ENCODE measurements at regions not wholly inside any gene's neighbourhood (a gene's known extent, or its start where the extent isn't known, plus 50 kb on each side); places are given as distances from the start of the nearest gene placed in this dataset.

- Histone ChIP-seq H3K9ac (ENCODE audit: low read length in 3 of 3) (no peak overlapping the region), H3K36me3 (ENCODE audit: control insufficient read depth in 2 of 3, insufficient read depth in 3 of 3, low read length in 3 of 3) (no peaks in the 10 kb centered on the region), H3K9me3 (ENCODE audit: control insufficient read depth in 2 of 3, insufficient read depth in 1 of 3, low read length in 3 of 3) (no peaks in the 10 kb centered on the region), H3K4me1 (ENCODE audit: control insufficient read depth in 2 of 3, insufficient read depth in 2 of 3, low read depth in 1 of 3, low read length in 3 of 3) (no peaks in the 10 kb centered on the region), H3K4me3 (ENCODE audit: low read length in 3 of 3) (no peak overlapping the region), H3K27ac (ENCODE audit: low read depth in 2 of 2, low read length in 2 of 2) (no peak overlapping the region), H3K27me3 (ENCODE audit: control insufficient read depth, insufficient read depth, low read length) (no peaks in the 10 kb centered on the region)
- no peak for DNase-seq
- no peak for TF ChIP-seq CTCF (IDR thresholded peaks at IDR 0.05; ENCODE audit: borderline replicate concordance, extremely low read depth, insufficient read depth)
- intact Hi-C loops (cut with DNase I) = no loop called here
- peak; percentile 52 for FAIRE-seq
Measured at GRCh38 chr4:29565256-29565655, 1154.9 kb upstream of the PCDH7 start.

GRCh38 chr4:29566371-29566770 lies 1153.8 kb upstream of the PCDH7 start:
- FAIRE-seq (no peak), DNase-seq (no peak)
- Histone ChIP-seq H3K4me1 (ENCODE audit: control insufficient read depth in 2 of 3, insufficient read depth in 2 of 3, low read depth in 1 of 3, low read length in 3 of 3) (no peaks in the 10 kb centered on the region), H3K9ac (ENCODE audit: low read length in 3 of 3) (no peak overlapping the region), H3K4me3 (ENCODE audit: low read length in 3 of 3) (no peak overlapping the region), H3K9me3 (ENCODE audit: control insufficient read depth in 2 of 3, insufficient read depth in 1 of 3, low read length in 3 of 3) (no peaks in the 10 kb centered on the region), H3K27ac (ENCODE audit: low read depth in 2 of 2, low read length in 2 of 2) (no peak overlapping the region), H3K36me3 (ENCODE audit: control insufficient read depth in 2 of 3, insufficient read depth in 3 of 3, low read length in 3 of 3) (no peaks in the 10 kb centered on the region), H3K27me3 (ENCODE audit: control insufficient read depth, insufficient read depth, low read length) (no peaks in the 10 kb centered on the region)
- intact Hi-C loops (cut with DNase I) = no loop called here
- no peak for TF ChIP-seq CTCF (IDR thresholded peaks at IDR 0.05; ENCODE audit: borderline replicate concordance, extremely low read depth, insufficient read depth)

GRCh38 chr4:29571322-29571721 lies 1148.8 kb upstream of the PCDH7 start:
- no peak for FAIRE-seq
- no peak for TF ChIP-seq CTCF (IDR thresholded peaks at IDR 0.05; ENCODE audit: borderline replicate concordance, extremely low read depth, insufficient read depth)
- Histone ChIP-seq H3K4me1 (ENCODE audit: control insufficient read depth in 2 of 3, insufficient read depth in 2 of 3, low read depth in 1 of 3, low read length in 3 of 3) (no peaks in the 10 kb centered on the region), H3K4me3 (ENCODE audit: low read length in 3 of 3) (no peak overlapping the region), H3K36me3 (ENCODE audit: control insufficient read depth in 2 of 3, insufficient read depth in 3 of 3, low read length in 3 of 3) (no peaks in the 10 kb centered on the region), H3K9me3 (ENCODE audit: control insufficient read depth in 2 of 3, insufficient read depth in 1 of 3, low read length in 3 of 3) (no peaks in the 10 kb centered on the region), H3K27ac (ENCODE audit: low read depth in 2 of 2, low read length in 2 of 2) (no peak overlapping the region), H3K9ac (ENCODE audit: low read length in 3 of 3) (no peak overlapping the region), H3K27me3 (ENCODE audit: control insufficient read depth, insufficient read depth, low read length) (no peaks in the 10 kb centered on the region)
- intact Hi-C loops (cut with DNase I) = no loop called here
- no peak for DNase-seq

- no peak for FAIRE-seq
- H3K27ac ChIP-seq (ENCODE audit: low read depth in 2 of 2, low read length in 2 of 2) = no peak overlapping the region
- no peak overlapping the region for H3K4me3 ChIP-seq (ENCODE audit: low read length in 3 of 3)
- H3K36me3 ChIP-seq (ENCODE audit: control insufficient read depth in 2 of 3, insufficient read depth in 3 of 3, low read length in 3 of 3) = no peaks in the 10 kb centered on the region
- H3K9ac ChIP-seq (ENCODE audit: low read length in 3 of 3) = no peak overlapping the region
- no peak for TF ChIP-seq CTCF (IDR thresholded peaks at IDR 0.05; ENCODE audit: borderline replicate concordance, extremely low read depth, insufficient read depth)
- no peaks in the 10 kb centered on the region for H3K9me3 ChIP-seq (ENCODE audit: control insufficient read depth in 2 of 3, insufficient read depth in 1 of 3, low read length in 3 of 3)
- intact Hi-C loops (cut with DNase I) = no loop called here
- H3K27me3 ChIP-seq (ENCODE audit: control insufficient read depth, insufficient read depth, low read length) = no peaks in the 10 kb centered on the region
- H3K4me1 ChIP-seq (ENCODE audit: control insufficient read depth in 2 of 3, insufficient read depth in 2 of 3, low read depth in 1 of 3, low read length in 3 of 3) = no peaks in the 10 kb centered on the region
- DNase-seq = peak in 1 of 5 donors; percentile 19
Measured at GRCh38 chr4:29578329-29578728, 1141.8 kb upstream of the PCDH7 start.
